ENCODE measurements at regions not wholly inside any gene's neighbourhood (a gene's known extent, or its start where the extent isn't known, plus 50 kb on each side); places are given as distances from the start of the nearest gene placed in this dataset.
"Not testable (repeated sequence)": the region's sequence is repeated elsewhere in the genome, so short reads cannot be mapped to it uniquely, and the experiment has no call there.

GRCh38 chr10:50688183-50688582 is 51.6 kb upstream of the ASAH2B start:
- H3K27me3 Mint-ChIP-seq, H3K9me3 Mint-ChIP-seq, DNase-seq, H3K4me3 Mint-ChIP-seq, H3K27ac Mint-ChIP-seq, ATAC-seq, H3K4me1 Mint-ChIP-seq: not testable (repeated sequence)

DNA sequence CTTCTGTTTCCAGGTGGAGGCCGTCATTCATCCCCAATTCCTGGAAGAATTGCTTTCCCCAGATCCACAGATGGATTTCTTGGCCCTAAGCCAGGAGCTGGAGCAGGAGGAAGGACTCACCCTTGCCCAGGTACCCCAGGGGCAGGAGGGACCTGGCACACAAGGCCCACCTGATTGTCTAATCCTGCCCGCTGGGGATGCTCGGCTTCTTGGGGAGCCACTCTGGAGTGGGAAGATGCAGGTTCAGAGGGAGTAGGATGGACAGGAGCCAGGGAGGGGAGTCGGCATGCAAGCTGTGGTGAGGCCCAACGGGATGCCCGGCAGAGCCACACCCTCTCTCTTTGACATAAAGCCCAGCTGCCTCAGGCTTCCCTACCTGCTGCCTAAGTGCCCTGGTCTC is 55.4 kb upstream of the ASAH2B start:
- H3K27ac Mint-ChIP-seq = not testable (repeated sequence)

GRCh38 chr10:50683198-50683751 is 56.5 kb upstream of the ASAH2B start:
- H3K27me3 Mint-ChIP-seq, ATAC-seq, H3K9me3 Mint-ChIP-seq, H3K27ac Mint-ChIP-seq, DNase-seq, H3K4me3 Mint-ChIP-seq, H3K4me1 Mint-ChIP-seq: not testable (repeated sequence)

More for the DNA sequence above, 55.4 kb upstream of the ASAH2B start:
- not testable (repeated sequence) for H3K9me3 Mint-ChIP-seq, H3K4me1 Mint-ChIP-seq, DNase-seq, H3K27me3 Mint-ChIP-seq, ATAC-seq, H3K4me3 Mint-ChIP-seq

DNA sequence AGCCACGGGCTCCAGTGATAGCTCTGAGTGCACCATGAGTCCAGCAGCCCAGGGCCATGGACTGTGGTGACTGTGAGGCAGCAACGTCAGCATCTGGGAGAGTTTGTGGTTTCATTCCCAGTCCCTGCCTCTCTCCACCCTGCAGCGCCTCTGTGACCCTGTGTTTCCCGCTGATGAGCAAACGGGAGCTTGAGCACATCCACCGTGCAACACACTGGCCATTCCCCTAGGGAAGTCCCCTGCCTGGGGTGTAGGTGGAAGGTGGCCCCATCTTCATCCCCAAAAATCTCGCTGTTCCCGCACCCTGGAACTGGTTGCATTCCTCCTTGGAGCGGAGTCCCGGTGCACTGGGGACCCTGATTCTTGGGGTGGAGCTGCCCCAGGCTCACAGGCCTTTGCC is 56.9 kb upstream of the SGMS1 start:
- H3K4me3 Mint-ChIP-seq = not testable (repeated sequence)

DNA sequence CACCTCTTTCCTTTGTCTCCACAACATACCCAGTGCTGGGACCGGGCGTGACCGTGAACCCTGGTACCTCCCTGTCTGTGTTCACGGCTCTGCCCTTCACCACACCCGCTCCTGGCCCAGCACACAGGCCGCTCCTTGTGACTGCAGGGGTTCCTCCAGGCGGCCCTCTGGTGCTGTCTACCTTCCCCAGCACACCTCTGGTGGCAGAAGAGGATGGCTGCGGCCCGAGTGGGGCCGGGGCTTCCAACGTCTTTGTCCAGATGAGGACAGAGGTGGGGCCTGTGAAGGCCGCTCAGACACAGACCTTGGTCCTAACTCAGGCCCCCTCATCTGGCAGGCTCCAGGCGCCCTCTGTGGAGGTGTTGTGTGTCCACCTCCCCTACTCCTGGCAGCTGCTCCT is 55.4 kb upstream of the SGMS1 start:
- H3K4me3 Mint-ChIP-seq = no peak overlapping the region
- H3K4me1 Mint-ChIP-seq = no peaks in the 10 kb centered on the region
- DNase-seq = no peak
- H3K27me3 Mint-ChIP-seq = no peaks in the 10 kb centered on the region
- no peaks in the 10 kb centered on the region for H3K9me3 Mint-ChIP-seq
- H3K27ac Mint-ChIP-seq = peak overlapping the region in 1 of 2 donors; percentile 82
- no peak for ATAC-seq

More for the DNA sequence above, 56.9 kb upstream of the SGMS1 start:
- H3K4me1 Mint-ChIP-seq, ATAC-seq, H3K9me3 Mint-ChIP-seq, H3K27ac Mint-ChIP-seq, H3K27me3 Mint-ChIP-seq, DNase-seq: not testable (repeated sequence)

DNA sequence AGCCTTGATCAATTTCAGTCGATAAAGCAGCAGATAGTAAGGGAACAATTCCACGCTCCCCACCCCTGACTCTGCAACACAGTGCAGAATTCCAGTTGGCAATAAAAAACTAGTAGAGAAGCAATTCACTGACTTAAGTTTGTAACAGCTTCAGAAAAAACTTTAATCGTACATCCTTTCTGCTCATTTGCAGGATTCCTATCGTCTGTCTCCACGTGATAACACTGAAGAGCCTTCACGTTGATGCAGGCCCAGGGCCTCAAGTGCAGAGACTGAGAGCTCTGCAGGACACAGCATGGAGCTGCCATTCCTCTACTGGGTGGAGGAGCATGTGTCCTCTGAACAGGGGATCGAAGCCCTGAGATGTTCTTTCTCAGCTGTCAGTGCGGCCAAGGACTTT is 51.8 kb upstream of the SGMS1 start:
- H3K9me3 Mint-ChIP-seq = peaks cover 12 to 23% of the 10 kb centered on the region in 2 donors
- H3K27me3 Mint-ChIP-seq, DNase-seq, ATAC-seq, H3K27ac Mint-ChIP-seq, H3K4me3 Mint-ChIP-seq: not testable (repeated sequence)
- H3K4me1 Mint-ChIP-seq = peaks cover 16% of the 10 kb centered on the region

GRCh38 chr10:50674469-50675254 is 50.9 kb upstream of the SGMS1 start:
- no peak for ATAC-seq
- H3K27me3 Mint-ChIP-seq = no peaks in the 10 kb centered on the region
- no peak overlapping the region for H3K27ac Mint-ChIP-seq
- H3K4me3 Mint-ChIP-seq = no peak overlapping the region
- peaks cover 16% of the 10 kb centered on the region for H3K4me1 Mint-ChIP-seq
- H3K9me3 Mint-ChIP-seq = peaks cover 12 to 23% of the 10 kb centered on the region in 2 donors
- no peak for DNase-seq
